ENCODE measurements at regions not wholly inside any gene's neighbourhood (a gene's known extent, or its start where the extent isn't known, plus 50 kb on each side); places are given as distances from the start of the nearest gene placed in this dataset.

- H3K36me3 ChIP-seq (replicated peaks in 1 of 2; ENCODE audit: control insufficient read depth in 1 of 2, insufficient read depth in 2 of 2, low read length in 2 of 2) = no peaks in the 10 kb centered on the region
Measured at GRCh38 chr4:19375136-19375804, 876.4 kb upstream of the SLIT2 start.

DNA sequence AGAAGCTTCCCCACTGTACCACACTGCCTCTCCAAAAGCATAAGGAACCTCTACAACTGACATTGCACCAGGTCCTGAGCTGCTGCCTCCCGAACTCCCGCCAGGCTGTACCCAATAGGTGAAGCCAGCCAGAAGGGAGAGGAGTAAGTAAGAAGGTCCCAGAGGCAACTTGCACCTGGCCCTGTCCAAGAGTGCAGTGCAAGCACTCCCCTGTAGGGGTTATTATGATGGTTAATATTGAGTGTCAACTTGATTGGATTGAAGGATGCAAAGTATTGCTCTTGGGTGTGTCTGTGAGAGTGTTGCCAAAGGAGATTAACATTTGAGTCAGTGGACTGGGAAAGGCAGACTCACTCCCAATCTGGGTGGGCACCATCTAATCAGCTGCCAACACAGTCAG lies 879.3 kb upstream of the SLIT2 start:
- Histone ChIP-seq H3K79me2 (ENCODE audit: insufficient read depth, low read length) (no peaks in the 10 kb centered on the region), H3K4me3 (replicated peaks in 1 of 3; ENCODE audit: low read depth in 2 of 3, low read length in 3 of 3) (no peak overlapping the region), H3K27me3 (ENCODE audit: control insufficient read depth in 2 of 2, insufficient read depth in 2 of 2, low read length in 2 of 2) (no peaks in the 10 kb centered on the region), H4K20me1 (ENCODE audit: insufficient read depth, low read length) (no peaks in the 10 kb centered on the region), H3K9me3 (replicated peaks in 1 of 2; ENCODE audit: control insufficient read depth in 1 of 2, insufficient read depth in 1 of 2, low read length in 2 of 2) (no peaks in the 10 kb centered on the region), H3K36me3 (replicated peaks in 1 of 2; ENCODE audit: control insufficient read depth in 1 of 2, insufficient read depth in 2 of 2, low read length in 2 of 2) (no peaks in the 10 kb centered on the region), H3K27ac (ENCODE audit: low read depth in 1 of 2, low read length in 2 of 2) (no peak overlapping the region), H3K4me2 (replicated peaks; ENCODE audit: extremely low read depth, low read length, poor library complexity, severe bottlenecking) (no peak overlapping the region), H3K4me1 (ENCODE audit: control insufficient read depth in 1 of 2, insufficient read depth in 2 of 2, low read length in 2 of 2) (no peaks in the 10 kb centered on the region), H3K9ac (ENCODE audit: insufficient read depth, low read length, poor library complexity, severe bottlenecking) (no peak overlapping the region), H2AFZ (ENCODE audit: insufficient read depth, low read depth, low read length, poor library complexity, severe bottlenecking) (no peak overlapping the region)
- Mint-ChIP-seq H3K27ac (no peak overlapping the region), H3K4me1 (no peaks in the 10 kb centered on the region), H3K27me3 (ENCODE audit: low read depth in 3 of 3) (no peaks in the 10 kb centered on the region), H3K4me3 (no peak overlapping the region), H3K9me3 (peaks cover 0 to 4% (median 0%) of the 10 kb centered on the region in 7 donors), H3K36me3 (no peaks in the 10 kb centered on the region)
- WGBS (ENCODE audit: insufficient coverage) = no CpG with 5 or more reads among the region's 2 CpGs
- TF ChIP-seq CTCF (IDR thresholded peaks at IDR 0.05) = no peak
- DNase-seq = no peak
- intact Hi-C loops (cut with micrococcal nuclease) = no loop called here

More at GRCh38 chr4:19375136-19375804, 876.4 kb upstream of the SLIT2 start:
- no peaks in the 10 kb centered on the region for H3K27me3 ChIP-seq (ENCODE audit: control insufficient read depth in 2 of 2, insufficient read depth in 2 of 2, low read length in 2 of 2)
- Mint-ChIP-seq H3K9me3 (peaks cover 0 to 4% (median 0%) of the 10 kb centered on the region in 7 donors), H3K27me3 (ENCODE audit: low read depth in 3 of 3) (no peaks in the 10 kb centered on the region), H3K36me3 (no peaks in the 10 kb centered on the region), H3K4me1 (no peaks in the 10 kb centered on the region), H3K27ac (no peak overlapping the region), H3K4me3 (no peak overlapping the region)
- no peak overlapping the region for H2AFZ ChIP-seq (ENCODE audit: insufficient read depth, low read depth, low read length, poor library complexity, severe bottlenecking)
- WGBS (ENCODE audit: insufficient coverage) = 80% methylated on average over 2 of the region's 4 CpGs
- no peaks in the 10 kb centered on the region for H4K20me1 ChIP-seq (ENCODE audit: insufficient read depth, low read length)
- H3K27ac ChIP-seq (ENCODE audit: low read depth in 1 of 2, low read length in 2 of 2) = no peak overlapping the region
- H3K4me2 ChIP-seq (replicated peaks; ENCODE audit: extremely low read depth, low read length, poor library complexity, severe bottlenecking) = no peak overlapping the region
- no peak overlapping the region for H3K4me3 ChIP-seq (replicated peaks in 1 of 3; ENCODE audit: low read depth in 2 of 3, low read length in 3 of 3)
- H3K9ac ChIP-seq (ENCODE audit: insufficient read depth, low read length, poor library complexity, severe bottlenecking) = no peak overlapping the region
- TF ChIP-seq CTCF (IDR thresholded peaks at IDR 0.05) = no peak
- no peaks in the 10 kb centered on the region for H3K79me2 ChIP-seq (ENCODE audit: insufficient read depth, low read length)
- intact Hi-C loops (cut with micrococcal nuclease) = no loop called here
- no peaks in the 10 kb centered on the region for H3K9me3 ChIP-seq (replicated peaks in 1 of 2; ENCODE audit: control insufficient read depth in 1 of 2, insufficient read depth in 1 of 2, low read length in 2 of 2)
- no peak for DNase-seq
- no peaks in the 10 kb centered on the region for H3K4me1 ChIP-seq (ENCODE audit: control insufficient read depth in 1 of 2, insufficient read depth in 2 of 2, low read length in 2 of 2)
